NCI-H526 (cell line): ENCODE measurements at regions not wholly inside any gene's neighbourhood (a gene's known extent, or its start where the extent isn't known, plus 50 kb on each side); places are given as distances from the start of the nearest gene placed in this dataset.

Source experiments
- DNase-seq, 2 experiments: peaks; one replicate each; lab custom pipeline; 2025; lab: John Stamatoyannopoulos, UW

DNA sequence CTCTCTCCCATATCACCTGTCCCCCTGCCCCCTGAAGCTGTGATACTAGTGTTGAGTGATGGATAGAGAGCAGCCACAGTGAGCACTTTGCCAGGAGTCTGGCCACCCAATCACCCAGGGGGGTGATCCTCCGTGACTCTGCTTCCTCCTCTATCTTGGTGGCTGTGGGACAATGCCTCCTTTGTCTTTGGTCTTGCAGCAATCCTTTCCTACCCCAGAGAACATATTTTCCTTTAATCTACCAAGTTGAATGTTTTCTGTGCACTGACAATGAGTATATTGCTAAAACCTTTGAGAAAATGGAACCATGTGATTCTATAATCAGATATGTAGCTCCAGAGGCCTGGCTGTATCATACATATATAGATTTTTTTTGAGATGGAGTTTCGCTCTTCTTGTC is 58.1 kb upstream of the HEPHL1 start:
- no peak for DNase-seq

DNA sequence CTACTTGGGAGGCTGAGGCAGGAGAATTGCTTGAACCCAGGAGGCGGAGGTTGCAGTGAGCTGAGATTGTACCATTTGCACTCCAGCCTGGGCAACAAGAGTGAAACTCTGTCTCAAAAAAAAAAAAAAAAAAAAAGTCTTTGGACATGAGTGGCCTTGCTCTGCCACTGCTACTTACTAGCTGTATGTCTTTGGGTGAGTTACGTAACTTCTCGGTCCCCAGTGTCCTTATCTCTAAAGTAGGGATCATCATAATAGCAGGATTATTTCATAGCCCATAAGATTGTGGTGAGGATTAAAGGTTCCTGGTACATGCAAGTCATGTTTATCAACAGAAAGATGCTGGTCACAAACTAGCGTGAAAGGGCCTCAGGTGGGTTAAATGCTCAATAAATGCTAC is 53.9 kb upstream of the HEPHL1 start:
- DNase-seq = no peak

DNA sequence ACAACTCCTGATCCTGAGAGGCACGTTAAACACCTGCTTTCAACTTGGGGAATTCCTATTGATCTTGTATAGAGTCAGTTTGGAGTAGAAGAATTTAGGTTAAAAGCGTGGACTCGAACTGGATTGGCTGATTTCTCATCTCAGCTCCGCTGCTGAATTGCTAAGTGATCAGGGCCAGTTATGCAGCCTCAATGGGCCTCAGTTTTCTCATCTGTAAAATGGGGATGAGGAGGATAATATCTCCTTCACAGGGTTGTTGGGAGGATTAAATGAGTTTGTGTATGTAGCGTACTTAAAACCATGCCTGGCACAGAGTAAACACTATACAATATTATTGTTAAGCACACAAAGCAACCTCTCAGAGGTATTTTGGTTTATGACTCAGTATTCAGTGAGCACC is 53.2 kb upstream of the HEPHL1 start:
- DNase-seq = no peak

DNA sequence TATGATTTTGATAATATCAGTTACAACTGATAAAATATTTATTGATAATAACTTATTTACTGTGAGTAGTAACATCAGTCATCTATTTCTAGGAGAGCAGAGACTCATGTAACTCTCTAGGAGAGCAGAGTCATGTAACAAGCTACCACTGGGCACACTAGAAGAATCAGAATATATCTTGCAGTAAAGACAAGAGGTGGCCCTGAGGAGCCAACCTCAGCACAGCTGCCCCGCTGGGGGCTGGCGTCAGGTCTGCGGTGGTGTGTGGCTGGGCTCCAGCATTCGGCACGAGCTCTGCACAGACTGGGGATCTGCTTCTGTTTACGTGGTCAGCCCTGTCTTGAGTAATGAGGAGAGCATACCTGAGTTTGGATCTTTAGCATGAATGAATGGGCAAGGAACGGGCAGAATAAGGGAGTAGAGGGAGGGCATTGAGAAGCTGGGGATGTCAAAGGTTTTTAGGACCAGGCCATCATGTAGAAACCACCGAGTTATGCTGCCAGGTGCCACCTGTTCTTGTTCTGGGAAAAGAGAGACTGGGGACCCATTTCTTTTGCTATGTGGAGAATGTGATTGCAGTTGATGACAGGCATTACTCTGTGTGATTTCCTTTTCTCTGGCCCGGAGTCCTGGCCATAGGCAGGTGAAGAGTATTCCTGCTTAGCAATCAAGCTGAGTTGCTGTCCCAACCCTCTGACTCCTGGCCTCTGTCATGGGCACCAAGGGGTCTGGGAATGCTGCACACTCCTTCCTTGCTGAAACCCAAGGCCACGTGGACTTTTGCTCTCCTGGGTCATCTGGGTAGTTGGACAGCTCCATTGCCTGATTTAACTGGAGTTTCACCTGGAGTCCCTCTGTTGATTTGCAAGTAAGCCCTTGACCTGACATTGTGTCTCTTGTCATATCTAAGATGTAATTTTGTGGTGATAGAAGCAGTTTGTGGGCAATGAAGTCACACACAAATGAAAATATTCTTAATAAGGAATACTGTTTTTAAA is 50.9 kb upstream of the HEPHL1 start:
- no peak for DNase-seq
